ENCODE measurements at regions not wholly inside any gene's neighbourhood (a gene's known extent, or its start where the extent isn't known, plus 50 kb on each side); places are given as distances from the start of the nearest gene placed in this dataset.

- no peak for FAIRE-seq
- DNase-seq (ENCODE audit: insufficient read length, low spot score): no peak
Observed at GRCh38 chr9:81224166-81225081, 464.9 kb downstream of the TLE1 start.

DNA sequence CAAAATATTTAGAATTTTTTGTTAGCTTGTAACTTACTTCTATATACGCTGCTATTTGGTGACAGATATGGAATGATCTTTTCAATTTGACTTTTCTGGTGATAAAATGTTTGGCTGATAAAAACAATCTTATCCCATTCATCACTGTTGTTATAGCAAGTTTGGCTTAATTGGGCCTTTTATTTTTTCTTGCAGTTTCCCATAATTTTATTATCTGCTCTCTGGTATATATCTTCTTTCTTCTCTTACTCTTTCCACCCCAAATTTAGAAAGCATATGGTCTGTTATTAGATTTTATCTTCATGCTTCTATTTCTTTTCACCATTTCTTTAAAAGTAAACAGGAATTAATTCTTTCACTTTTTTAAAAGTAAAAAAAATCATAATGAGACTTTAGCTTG lies 474.4 kb downstream of the TLE1 start:
- DNase-seq (ENCODE audit: insufficient read length, low spot score): no peak
- no peak for FAIRE-seq

- FAIRE-seq (no peak), DNase-seq (ENCODE audit: insufficient read length, low spot score) (no peak)
Observed at GRCh38 chr9:81213456-81213855, 475.9 kb downstream of the TLE1 start.

GRCh38 chr9:81211741-81212140 lies 477.6 kb downstream of the TLE1 start:
- DNase-seq (ENCODE audit: insufficient read length, low spot score) (no peak), FAIRE-seq (no peak)

DNA sequence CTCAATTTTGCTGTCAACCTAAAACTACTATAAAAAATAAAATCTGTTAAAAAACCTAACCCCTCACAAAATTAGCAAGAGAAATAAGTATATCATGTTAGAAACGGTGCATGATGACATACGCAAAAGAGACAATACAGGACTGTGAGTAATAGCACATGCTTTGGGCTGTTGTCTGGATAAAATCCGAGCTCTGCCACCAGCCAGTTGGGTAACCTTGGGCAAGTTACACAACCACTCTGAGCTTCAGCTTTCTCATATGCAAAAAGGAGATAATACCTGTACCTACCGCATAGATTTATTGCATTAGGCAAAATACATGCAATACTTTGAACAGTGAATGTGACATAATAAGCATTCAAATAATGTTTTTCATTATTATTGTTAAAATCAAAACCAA lies 481.7 kb downstream of the TLE1 start:
- no peak for FAIRE-seq
- DNase-seq (ENCODE audit: insufficient read length, low spot score): no peak

GRCh38 chr9:81202292-81202691 lies 487.1 kb downstream of the TLE1 start:
- no peak for DNase-seq (ENCODE audit: insufficient read length, low spot score)
- no peak for FAIRE-seq

DNA sequence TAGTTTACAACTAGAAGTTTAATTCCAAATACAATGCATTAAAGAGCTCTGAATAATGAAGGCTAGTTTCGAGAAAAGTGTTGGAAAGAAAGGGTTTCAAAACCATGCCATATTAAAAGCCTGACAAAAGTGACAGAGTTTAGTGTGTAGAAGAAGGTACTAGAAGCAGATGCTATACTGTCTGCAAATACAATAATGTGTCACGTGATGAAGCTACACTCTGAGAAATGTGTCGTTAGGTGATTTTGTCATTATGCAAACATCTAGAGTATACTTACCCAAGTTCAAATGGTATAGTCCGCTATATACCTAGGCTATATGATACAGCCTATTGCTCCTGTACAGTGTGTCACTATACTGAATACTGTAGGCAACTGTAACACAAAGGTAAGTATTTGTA lies 494.1 kb downstream of the TLE1 start:
- no peak for DNase-seq (ENCODE audit: insufficient read length, low spot score)
- FAIRE-seq: no peak

- DNase-seq (ENCODE audit: insufficient read length, low spot score) (no peak), FAIRE-seq (no peak)
Observed at GRCh38 chr9:81193362-81194339, 495.7 kb downstream of the TLE1 start.

DNA sequence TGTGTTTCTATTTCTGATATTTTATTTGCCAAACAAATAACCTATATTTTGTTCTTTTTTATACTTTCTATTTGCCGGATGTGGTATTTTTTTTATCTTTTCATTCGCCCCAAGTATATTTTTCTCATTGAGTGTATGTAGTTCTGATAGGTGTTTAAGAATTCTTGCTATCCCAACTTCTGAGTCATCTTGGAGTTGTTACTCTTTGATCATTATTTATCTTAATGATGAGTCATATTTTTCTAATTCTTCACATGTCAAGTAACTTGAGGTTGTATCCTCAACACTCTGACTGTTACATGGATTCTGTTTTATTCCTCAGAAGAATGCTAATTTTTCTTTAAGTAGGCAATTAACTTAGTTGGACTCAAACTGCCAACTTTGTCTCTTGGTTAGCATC lies 498.1 kb downstream of the TLE1 start:
- no peak for FAIRE-seq

GRCh38 chr9:81190659-81191058 lies 498.7 kb downstream of the TLE1 start:
- FAIRE-seq (no peak), DNase-seq (ENCODE audit: insufficient read length, low spot score) (no peak)

More for the DNA sequence above, 498.1 kb downstream of the TLE1 start:
- DNase-seq (ENCODE audit: insufficient read length, low spot score): no peak

DNA sequence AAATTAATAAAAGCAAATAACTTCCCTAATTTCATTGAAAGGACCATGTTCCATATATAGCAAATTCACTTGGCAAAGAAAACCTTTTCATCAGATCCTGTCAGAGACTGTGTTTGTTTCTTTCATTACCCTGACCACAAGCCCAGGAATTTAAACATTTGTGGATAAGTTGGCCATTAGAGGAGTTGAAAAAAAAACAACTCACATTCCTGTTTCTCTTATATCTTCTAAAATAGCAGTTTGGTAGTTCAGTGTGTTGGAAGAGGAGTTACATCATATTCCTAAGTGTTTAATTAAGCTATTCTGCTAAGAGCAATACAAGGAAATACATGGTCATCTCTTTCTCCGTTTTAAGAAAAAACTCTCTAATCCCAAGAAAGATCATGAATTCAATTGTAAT lies 505.6 kb downstream of the TLE1 start:
- DNase-seq (ENCODE audit: insufficient read length, low spot score): no peak
- FAIRE-seq: no peak

- FAIRE-seq: no peak
- no peak for DNase-seq (ENCODE audit: insufficient read length, low spot score)
Observed at GRCh38 chr9:81182431-81182830, 506.9 kb downstream of the TLE1 start.

GRCh38 chr9:81174023-81174422 lies 515.3 kb downstream of the TLE1 start:
- no peak for DNase-seq (ENCODE audit: insufficient read length, low spot score)
- no peak for FAIRE-seq

DNA sequence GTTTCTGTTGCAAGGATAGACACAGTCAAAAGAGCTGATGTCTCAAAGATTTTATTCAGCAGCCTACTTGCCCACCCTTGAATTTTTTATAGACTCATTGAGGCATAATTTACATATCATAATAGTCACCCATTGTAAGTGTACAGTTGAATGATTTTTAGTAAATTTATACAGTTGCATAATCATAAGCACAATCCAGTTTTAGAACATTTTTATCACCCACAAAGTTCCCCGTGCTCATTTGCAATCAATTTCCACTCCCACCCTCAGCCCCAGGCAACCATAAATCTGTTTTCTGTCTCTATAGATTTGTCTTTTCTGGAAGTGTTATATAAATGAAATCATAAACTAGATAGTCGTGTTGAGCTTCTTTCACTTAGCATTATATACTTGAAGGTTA lies 517.7 kb downstream of the TLE1 start:
- no peak for FAIRE-seq

DNA sequence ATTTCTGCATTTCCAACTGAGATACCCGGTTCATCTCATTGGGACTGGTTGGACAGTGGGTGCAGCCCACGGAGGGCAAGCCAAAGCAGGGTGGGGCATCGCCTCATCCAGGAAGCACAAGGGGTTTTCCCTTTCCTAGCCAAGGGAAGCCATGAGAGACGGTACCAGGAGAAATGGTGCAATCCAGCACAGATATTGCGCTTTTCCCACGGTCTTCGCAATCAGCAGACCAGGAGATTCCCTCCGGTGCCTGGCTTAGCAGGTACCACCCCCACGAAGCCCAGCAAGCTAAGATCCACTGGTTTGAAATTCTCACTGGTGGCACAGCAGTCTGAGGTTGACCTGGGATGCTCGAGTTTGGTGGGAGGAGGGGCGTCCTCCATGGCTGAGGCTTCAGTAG lies 527.0 kb downstream of the TLE1 start:
- DNase-seq (ENCODE audit: insufficient read length, low spot score) (no peak), FAIRE-seq (no peak)

More for the DNA sequence above, 517.7 kb downstream of the TLE1 start:
- no peak for DNase-seq (ENCODE audit: insufficient read length, low spot score)

DNA sequence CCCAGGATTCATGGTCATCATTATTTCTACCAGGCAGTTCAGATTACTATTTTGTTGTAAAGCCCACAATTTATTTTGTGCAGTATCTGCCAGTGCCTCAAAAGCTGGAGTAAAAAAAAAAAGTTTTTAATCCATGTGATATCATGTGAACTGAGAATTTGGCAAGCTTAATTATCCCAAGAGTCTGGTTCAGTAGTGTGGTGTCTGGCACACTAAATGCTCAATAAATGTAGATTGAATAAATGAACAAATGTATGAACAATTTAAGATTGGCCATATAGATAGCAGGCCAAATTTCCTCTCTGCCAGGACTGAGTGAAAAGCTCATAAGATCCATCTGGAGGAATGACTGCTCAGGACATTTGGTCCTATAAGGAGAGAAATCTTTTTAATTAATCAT lies 533.0 kb downstream of the TLE1 start:
- FAIRE-seq: no peak
- DNase-seq (ENCODE audit: insufficient read length, low spot score): no peak

- FAIRE-seq: no peak
- DNase-seq (ENCODE audit: insufficient read length, low spot score): no peak
Observed at GRCh38 chr9:81150016-81150625, 539.2 kb downstream of the TLE1 start.

GRCh38 chr9:81146684-81147337 lies 542.5 kb downstream of the TLE1 start:
- no peak for DNase-seq (ENCODE audit: insufficient read length, low spot score)
- no peak for FAIRE-seq

GRCh38 chr9:81146241-81146640 lies 543.1 kb downstream of the TLE1 start:
- DNase-seq (ENCODE audit: insufficient read length, low spot score): no peak
- no peak for FAIRE-seq

DNA sequence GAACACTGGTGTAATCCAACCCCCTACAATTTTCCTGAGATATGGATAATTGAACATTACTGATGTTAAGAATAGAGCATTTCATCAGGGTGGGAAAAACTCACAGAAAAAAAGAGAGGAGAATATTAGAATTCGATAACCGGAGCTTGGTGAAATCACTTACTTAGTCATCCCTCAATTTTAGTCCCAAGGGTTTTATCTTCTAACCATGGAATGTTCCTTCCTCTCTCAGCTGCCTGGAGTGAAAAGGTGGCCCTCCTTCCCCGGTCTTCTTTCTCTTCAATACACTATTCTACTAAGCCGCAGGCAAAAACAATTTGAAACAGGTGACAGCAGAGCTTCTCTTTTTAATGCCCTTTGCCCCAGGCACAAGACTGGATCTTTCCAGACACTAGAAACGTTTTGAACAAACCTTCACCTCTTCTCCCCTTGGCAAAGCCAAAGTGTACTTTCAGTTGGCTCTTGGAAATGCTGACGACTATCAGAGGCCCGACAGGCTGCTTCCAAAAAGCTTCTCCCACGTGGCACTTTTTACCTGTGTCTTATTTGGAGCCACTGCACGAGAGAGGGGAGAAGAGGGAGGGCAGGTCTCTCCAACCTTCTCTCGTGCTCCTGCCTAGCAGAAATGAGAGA lies 543.9 kb downstream of the TLE1 start:
- FAIRE-seq: no peak
- DNase-seq (ENCODE audit: insufficient read length, low spot score): no peak
